Neural cell (in vitro differentiated cells): ENCODE measurements at regions not wholly inside any gene's neighbourhood (a gene's known extent, or its start where the extent isn't known, plus 50 kb on each side); places are given as distances from the start of the nearest gene placed in this dataset.

Experiments used
- H2AFZ ChIP-seq: fragments of 200-600, 300-800 bp; sonication (generic), shearing (Covaris generic); 2 replicates; pipeline ENCODE4 v1.6.0; 2014; ENCODE audit warnings: low read depth, mild to moderate bottlenecking, antibody characterized with exemption, low read length, moderate library complexity
- H3F3A ChIP-seq: fragments of 200-600 bp; shearing (Covaris generic); 2 replicates; pipeline ENCODE4 v1.6.1; 2016; ENCODE audit warnings: mild to moderate bottlenecking, moderate library complexity, mixed read lengths, antibody characterized with exemption, low read length; ENCODE audit not compliant: insufficient read depth, poor library complexity, severe bottlenecking
- H3K27ac ChIP-seq: fragments of 200-600, 300-800 bp; sonication (generic), shearing (Covaris generic); 2 replicates; pipeline ENCODE4 v1.5.1; 2014; ENCODE audit warnings: mild to moderate bottlenecking, low read length, moderate library complexity
- H3K27me3 ChIP-seq: fragments of 300-800, 200-600 bp; sonication (generic), shearing (Covaris generic); 2 replicates; pipeline ENCODE4 v1.6.0; 2014; ENCODE audit warnings: mild to moderate bottlenecking, low read depth, low read length, moderate library complexity; ENCODE audit not compliant: insufficient read depth
- H3K36me3 ChIP-seq: fragments of 300-800, 200-600 bp; sonication (generic), shearing (Covaris generic); 2 replicates; pipeline ENCODE4 v1.5.1; 2014; ENCODE audit warnings: mild to moderate bottlenecking, antibody characterized with exemption, low read length, moderate library complexity; ENCODE audit not compliant: insufficient read depth
- H3K4me2 ChIP-seq: fragments of 300-800, 200-600 bp; sonication (generic), shearing (Covaris generic); 2 replicates; pipeline ENCODE4 v1.6.0; 2014; ENCODE audit warnings: mild to moderate bottlenecking, low read length
- H3K4me3 ChIP-seq: fragments of 300-800, 200-600 bp; sonication (generic), shearing (Covaris generic); 2 replicates; pipeline ENCODE4 v1.5.1; 2014; ENCODE audit warnings: mild to moderate bottlenecking, low read length, moderate library complexity
- H3K79me2 ChIP-seq: fragments of 200-600 bp; shearing (Covaris generic); replicated peaks from 2 replicates; pipeline ENCODE4 v1.6.0; 2014; ENCODE audit warnings: mild to moderate bottlenecking, low read length, moderate library complexity; ENCODE audit not compliant: insufficient read depth
- H3K9ac ChIP-seq: fragments of 300-800, 200-600 bp; sonication (generic), shearing (Covaris generic); 2 replicates; pipeline ENCODE4 v1.6.1; 2016; ENCODE audit warnings: mild to moderate bottlenecking, low read length, mixed read lengths
- H3K9me2 ChIP-seq: fragments of 200-600 bp; shearing (Covaris generic); 2 replicates; pipeline ENCODE4 v1.6.1; 2016; ENCODE audit warnings: mild to moderate bottlenecking, low read length, mixed read lengths; ENCODE audit not compliant: insufficient read depth
- H3K9me3 ChIP-seq: fragments of 200-600, 300-800 bp; sonication (generic), shearing (Covaris generic); 2 replicates; pipeline ENCODE4 v1.6.1; 2016; ENCODE audit warnings: mild to moderate bottlenecking, mixed run types, low read length, moderate library complexity, mixed read lengths
- H4K20me1 ChIP-seq: fragments of 200-600 bp; shearing (Covaris generic); 2 replicates; pipeline ENCODE4 v1.6.1; 2016; ENCODE audit warnings: mild to moderate bottlenecking, mixed run types; ENCODE audit not compliant: insufficient read depth
- EP300 ChIP-seq: fragments of 450-650 bp; conservative IDR thresholded peaks from 2 replicates; pipeline ENCODE4 v1.6.1; 2014; ENCODE audit warnings: antibody characterized with exemption, mild to moderate bottlenecking, moderate library complexity; ENCODE audit not compliant: poor library complexity, severe bottlenecking
- EZH2 ChIP-seq: fragments of 200-600, 300-800 bp; shearing (Covaris generic), sonication (generic); IDR thresholded peaks from 2 replicates; pipeline ENCODE4 v1.6.1; 2014; ENCODE audit warnings: antibody characterized with exemption, low read length, borderline replicate concordance, mild to moderate bottlenecking; ENCODE audit not compliant: insufficient read depth, poor library complexity, severe bottlenecking
- MXI1 ChIP-seq: fragments of 450-650 bp; conservative IDR thresholded peaks from 2 replicates; pipeline ENCODE4 v1.6.1; 2014; ENCODE audit warnings: antibody characterized with exemption, mild to moderate bottlenecking; ENCODE audit not compliant: poor library complexity, severe bottlenecking
- POLR2AphosphoS5 ChIP-seq: IDR thresholded peaks from 2 replicates; pipeline ENCODE4 v1.6.1; 2012
- RAD21 ChIP-seq: fragments of 450-650 bp; conservative IDR thresholded peaks from 2 replicates; pipeline ENCODE4 v1.6.1; 2014; ENCODE audit warnings: antibody characterized with exemption, mild to moderate bottlenecking, moderate library complexity
- REST ChIP-seq: IDR thresholded peaks from 2 replicates; pipeline ENCODE4 v1.6.1; 2012; ENCODE audit warnings: borderline replicate concordance
- SMC3 ChIP-seq: fragments of 450-650 bp; conservative IDR thresholded peaks from 2 replicates; pipeline ENCODE4 v1.6.1; 2014; ENCODE audit warnings: antibody characterized with exemption, mild to moderate bottlenecking, moderate library complexity; ENCODE audit not compliant: poor library complexity
- TAF1 ChIP-seq: IDR thresholded peaks from 2 replicates; pipeline ENCODE4 v1.6.1; 2012; ENCODE audit warnings: low read depth
- TF ChIP-seq, protein P1 (sequence below): fragments of 450-650 bp; IDR thresholded peaks from 2 replicates; pipeline ENCODE4 v1.5.1; 2014; ENCODE audit warnings: antibody characterized with exemption, mild to moderate bottlenecking, moderate library complexity; ENCODE audit not compliant: poor library complexity, severe bottlenecking

GRCh38 chr10:81314471-81314870, 560.5 kb upstream of the NRG3 start:
- Histone ChIP-seq H4K20me1 (no peaks in the 10 kb centered on the region), H3K4me3 (no peak overlapping the region), H3K36me3 (no peaks in the 10 kb centered on the region), H3K9ac (no peak overlapping the region), H3F3A (no peaks in the 10 kb centered on the region), H3K79me2 (no peaks in the 10 kb centered on the region), H3K4me2 (no peak overlapping the region), H3K27ac (no peak overlapping the region), H3K9me2 (no peaks in the 10 kb centered on the region), H3K27me3 (no peaks in the 10 kb centered on the region), H3K9me3 (no peaks in the 10 kb centered on the region), H2AFZ (no peak overlapping the region)
- TF ChIP-seq REST, result no peak
- no peak for TF ChIP-seq TAF1
- TF ChIP-seq POLR2AphosphoS5, result no peak

GRCh38 chr10:81315026-81315425, 560.0 kb upstream of the NRG3 start:
- no peak overlapping the region for H3K27ac ChIP-seq

More at GRCh38 chr10:81315026-81315425, 560.0 kb upstream of the NRG3 start:
- Histone ChIP-seq H3K4me3 (no peak overlapping the region), H3F3A (no peaks in the 10 kb centered on the region), H3K36me3 (no peaks in the 10 kb centered on the region), H4K20me1 (no peaks in the 10 kb centered on the region), H3K9me3 (no peaks in the 10 kb centered on the region), H2AFZ (no peak overlapping the region), H3K9ac (no peak overlapping the region), H3K9me2 (no peaks in the 10 kb centered on the region), H3K79me2 (no peaks in the 10 kb centered on the region), H3K4me2 (no peak overlapping the region), H3K27me3 (no peaks in the 10 kb centered on the region)
- TF ChIP-seq TAF1, result no peak
- no peak for TF ChIP-seq REST
- TF ChIP-seq EZH2, result no peak
- TF ChIP-seq MXI1, result no peak
- TF ChIP-seq, protein P1, sequence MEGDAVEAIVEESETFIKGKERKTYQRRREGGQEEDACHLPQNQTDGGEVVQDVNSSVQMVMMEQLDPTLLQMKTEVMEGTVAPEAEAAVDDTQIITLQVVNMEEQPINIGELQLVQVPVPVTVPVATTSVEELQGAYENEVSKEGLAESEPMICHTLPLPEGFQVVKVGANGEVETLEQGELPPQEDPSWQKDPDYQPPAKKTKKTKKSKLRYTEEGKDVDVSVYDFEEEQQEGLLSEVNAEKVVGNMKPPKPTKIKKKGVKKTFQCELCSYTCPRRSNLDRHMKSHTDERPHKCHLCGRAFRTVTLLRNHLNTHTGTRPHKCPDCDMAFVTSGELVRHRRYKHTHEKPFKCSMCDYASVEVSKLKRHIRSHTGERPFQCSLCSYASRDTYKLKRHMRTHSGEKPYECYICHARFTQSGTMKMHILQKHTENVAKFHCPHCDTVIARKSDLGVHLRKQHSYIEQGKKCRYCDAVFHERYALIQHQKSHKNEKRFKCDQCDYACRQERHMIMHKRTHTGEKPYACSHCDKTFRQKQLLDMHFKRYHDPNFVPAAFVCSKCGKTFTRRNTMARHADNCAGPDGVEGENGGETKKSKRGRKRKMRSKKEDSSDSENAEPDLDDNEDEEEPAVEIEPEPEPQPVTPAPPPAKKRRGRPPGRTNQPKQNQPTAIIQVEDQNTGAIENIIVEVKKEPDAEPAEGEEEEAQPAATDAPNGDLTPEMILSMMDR, result no peak
- no peak for TF ChIP-seq SMC3
- TF ChIP-seq POLR2AphosphoS5, result no peak
- TF ChIP-seq RAD21, result no peak
- no peak for TF ChIP-seq EP300
